ENCODE measurements at regions not wholly inside any gene's neighbourhood (a gene's known extent, or its start where the extent isn't known, plus 50 kb on each side); places are given as distances from the start of the nearest gene placed in this dataset.
"Not testable (repeated sequence)": the region's sequence is repeated elsewhere in the genome, so short reads cannot be mapped to it uniquely, and the experiment has no call there.

DNA sequence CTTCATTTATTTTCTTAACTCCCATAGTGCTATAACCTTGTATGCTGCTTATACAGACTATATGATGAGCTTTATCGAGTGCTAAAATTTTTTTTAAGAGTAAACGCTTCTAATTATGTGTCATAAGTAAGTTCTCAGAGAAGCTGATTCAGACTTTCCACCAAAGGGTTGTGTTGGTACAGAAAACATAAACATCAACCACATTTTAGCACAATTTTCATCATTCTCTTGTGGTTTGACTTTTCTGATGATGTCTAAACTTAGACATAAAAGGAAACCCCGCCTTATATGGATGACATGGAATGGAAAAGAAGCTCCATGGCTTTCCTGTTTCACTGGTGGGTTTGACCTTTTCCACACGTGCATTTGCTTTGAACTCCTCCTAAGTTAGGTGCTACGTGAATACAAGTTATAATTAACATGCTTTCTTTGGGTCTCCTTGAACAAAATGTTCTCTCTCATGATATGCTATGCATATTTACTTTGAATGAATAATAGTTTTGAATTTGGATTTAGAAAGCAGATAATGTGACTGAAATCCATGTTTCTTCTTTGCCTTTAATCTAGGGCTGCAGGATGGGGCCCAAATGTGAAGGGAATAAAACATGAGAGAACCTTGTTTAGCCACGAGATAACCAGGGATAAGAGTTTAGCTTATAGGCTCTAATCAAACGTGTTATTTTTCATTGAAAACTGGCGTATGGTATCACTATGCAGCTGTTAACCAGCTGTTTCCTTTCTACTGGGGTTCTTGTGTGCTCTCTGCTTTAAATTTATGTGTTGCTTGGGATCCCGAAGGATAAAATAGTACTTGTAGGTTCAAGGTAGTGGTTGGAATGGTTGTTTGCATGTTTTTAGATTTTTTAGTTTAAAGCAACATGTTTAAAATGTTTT lies 127.1 kb upstream of the AHI1 start (continued):
- TF ChIP-seq STAT1 (IDR thresholded peaks at IDR 0.05; ENCODE audit: unreplicated experiment) (no peak), NANOG (IDR thresholded peaks at IDR 0.05; ENCODE audit: borderline replicate concordance) (no peak), CREB1 (CRISPR knock-in tag; IDR thresholded peaks at IDR 0.05; ENCODE audit: low read depth) (no peak), POLR2AphosphoS5 (IDR thresholded peaks at IDR 0.05; ENCODE audit: low read depth) (no peak), EZH2 (IDR thresholded peaks at IDR 0.05; ENCODE audit: low read depth, unreplicated experiment) (no peak), ZNF114 (CRISPR knock-in tag; IDR thresholded peaks at IDR 0.05) (no peak)
- TF ChIP-seq, protein P1, sequence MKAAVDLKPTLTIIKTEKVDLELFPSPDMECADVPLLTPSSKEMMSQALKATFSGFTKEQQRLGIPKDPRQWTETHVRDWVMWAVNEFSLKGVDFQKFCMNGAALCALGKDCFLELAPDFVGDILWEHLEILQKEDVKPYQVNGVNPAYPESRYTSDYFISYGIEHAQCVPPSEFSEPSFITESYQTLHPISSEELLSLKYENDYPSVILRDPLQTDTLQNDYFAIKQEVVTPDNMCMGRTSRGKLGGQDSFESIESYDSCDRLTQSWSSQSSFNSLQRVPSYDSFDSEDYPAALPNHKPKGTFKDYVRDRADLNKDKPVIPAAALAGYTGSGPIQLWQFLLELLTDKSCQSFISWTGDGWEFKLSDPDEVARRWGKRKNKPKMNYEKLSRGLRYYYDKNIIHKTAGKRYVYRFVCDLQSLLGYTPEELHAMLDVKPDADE (IDR thresholded peaks at IDR 0.05) = no peak
- TF ChIP-seq, protein P2, sequence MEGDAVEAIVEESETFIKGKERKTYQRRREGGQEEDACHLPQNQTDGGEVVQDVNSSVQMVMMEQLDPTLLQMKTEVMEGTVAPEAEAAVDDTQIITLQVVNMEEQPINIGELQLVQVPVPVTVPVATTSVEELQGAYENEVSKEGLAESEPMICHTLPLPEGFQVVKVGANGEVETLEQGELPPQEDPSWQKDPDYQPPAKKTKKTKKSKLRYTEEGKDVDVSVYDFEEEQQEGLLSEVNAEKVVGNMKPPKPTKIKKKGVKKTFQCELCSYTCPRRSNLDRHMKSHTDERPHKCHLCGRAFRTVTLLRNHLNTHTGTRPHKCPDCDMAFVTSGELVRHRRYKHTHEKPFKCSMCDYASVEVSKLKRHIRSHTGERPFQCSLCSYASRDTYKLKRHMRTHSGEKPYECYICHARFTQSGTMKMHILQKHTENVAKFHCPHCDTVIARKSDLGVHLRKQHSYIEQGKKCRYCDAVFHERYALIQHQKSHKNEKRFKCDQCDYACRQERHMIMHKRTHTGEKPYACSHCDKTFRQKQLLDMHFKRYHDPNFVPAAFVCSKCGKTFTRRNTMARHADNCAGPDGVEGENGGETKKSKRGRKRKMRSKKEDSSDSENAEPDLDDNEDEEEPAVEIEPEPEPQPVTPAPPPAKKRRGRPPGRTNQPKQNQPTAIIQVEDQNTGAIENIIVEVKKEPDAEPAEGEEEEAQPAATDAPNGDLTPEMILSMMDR (conservative IDR thresholded peaks at IDR 0.05; ENCODE audit: low read depth in 2 of 2) = no peak

DNA sequence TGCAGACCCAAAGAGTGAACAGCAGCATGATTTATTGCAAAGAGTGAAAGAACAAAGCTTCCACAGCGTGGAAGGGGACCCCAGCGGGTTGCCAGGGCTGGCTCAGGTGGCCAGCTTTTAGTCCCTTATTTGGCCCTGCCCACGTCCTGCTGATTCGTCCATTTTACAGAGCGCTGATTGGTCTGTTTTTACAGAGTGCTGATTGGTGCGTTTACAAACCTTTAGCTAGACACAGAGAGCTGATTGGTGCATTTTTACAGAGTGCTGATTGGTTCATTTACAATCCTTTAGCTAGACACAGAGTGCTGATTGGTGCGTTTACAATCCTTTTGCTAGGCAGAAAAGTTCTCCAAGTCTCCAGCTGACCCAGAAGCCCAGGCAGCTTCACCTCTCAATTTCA lies 128.5 kb upstream of the AHI1 start:
- H3K27ac Mint-ChIP-seq; H3K27me3 ChIP-seq (ENCODE audit: insufficient read depth); H3K4me3 Mint-ChIP-seq; DNase-seq (ENCODE audit: low spot score); H3K9me2 ChIP-seq (ENCODE audit: insufficient read depth); ATAC-seq; H3K36me3 ChIP-seq (ENCODE audit: insufficient read depth); H3K79me2 ChIP-seq (replicated peaks; ENCODE audit: insufficient read depth); H3F3A ChIP-seq (replicated peaks; ENCODE audit: low read depth); H3K4me1 ChIP-seq (ENCODE audit: insufficient read depth); H3K4me1 Mint-ChIP-seq; H3K4me3 ChIP-seq; H4K20me1 ChIP-seq (replicated peaks; ENCODE audit: insufficient read depth); H3K27ac ChIP-seq (ENCODE audit: low read depth); H3K4me2 ChIP-seq; H3K27me3 Mint-ChIP-seq (ENCODE audit: insufficient read depth, low read depth, poor library complexity); H3K36me3 Mint-ChIP-seq (ENCODE audit: low read depth); H3K9me3 Mint-ChIP-seq; H2AFZ ChIP-seq: not testable (repeated sequence)

DNA sequence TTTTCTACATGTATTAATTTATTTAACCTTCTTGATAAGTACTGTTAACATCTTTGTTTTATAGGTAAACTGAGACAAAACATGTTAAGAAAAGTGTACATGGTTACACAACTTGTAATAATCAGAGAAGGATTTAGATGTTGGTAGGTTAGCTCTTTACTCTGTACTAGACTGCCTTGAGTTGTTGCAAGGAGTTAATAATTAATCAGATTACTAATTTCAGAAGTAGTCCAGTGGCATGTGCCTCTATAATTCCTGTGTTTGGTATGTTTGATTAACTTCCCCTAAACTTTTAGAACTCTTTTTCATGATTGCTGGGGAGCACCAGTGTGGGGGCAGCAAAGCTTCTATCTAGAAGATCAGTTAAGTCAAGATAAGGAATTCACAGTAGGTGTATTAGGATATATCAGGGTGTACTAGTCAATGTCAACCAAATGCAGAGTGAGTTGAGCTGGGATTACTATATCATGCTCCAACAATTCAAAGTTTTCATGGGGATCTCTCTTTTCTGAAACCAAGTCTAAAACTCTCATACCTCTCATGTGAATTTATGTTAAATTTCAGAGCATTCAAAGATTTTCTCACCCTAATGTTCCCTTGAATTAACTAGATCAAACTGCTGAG lies 129.7 kb upstream of the AHI1 start:
- no peaks in the 10 kb centered on the region for H3K36me3 Mint-ChIP-seq (ENCODE audit: low read depth)
- no peak for ATAC-seq
- H3K27me3 ChIP-seq (ENCODE audit: insufficient read depth) = no peaks in the 10 kb centered on the region
- H3K4me3 ChIP-seq = no peak overlapping the region
- no peaks in the 10 kb centered on the region for H3K79me2 ChIP-seq (replicated peaks; ENCODE audit: insufficient read depth)
- no peaks in the 10 kb centered on the region for H4K20me1 ChIP-seq (replicated peaks; ENCODE audit: insufficient read depth)
- no peak overlapping the region for H3K27ac ChIP-seq (ENCODE audit: low read depth)
- H3K4me3 Mint-ChIP-seq = no peak overlapping the region
- no peaks in the 10 kb centered on the region for H3K9me3 Mint-ChIP-seq
- no peak for DNase-seq (ENCODE audit: low spot score)
- H3K4me2 ChIP-seq = no peak overlapping the region
- no peak overlapping the region for H3K27ac Mint-ChIP-seq
- no peaks in the 10 kb centered on the region for H3F3A ChIP-seq (replicated peaks; ENCODE audit: low read depth)
- no peak overlapping the region for H2AFZ ChIP-seq
- H3K4me1 Mint-ChIP-seq = peaks cover 6% of the 10 kb centered on the region
- no peaks in the 10 kb centered on the region for H3K36me3 ChIP-seq (ENCODE audit: insufficient read depth)
- H3K27me3 Mint-ChIP-seq (ENCODE audit: insufficient read depth, low read depth, poor library complexity) = no peaks in the 10 kb centered on the region
- peaks cover 3% of the 10 kb centered on the region; the same call in 1 of the 2 replicates for H3K9me2 ChIP-seq (ENCODE audit: insufficient read depth)
- H3K4me1 ChIP-seq (ENCODE audit: insufficient read depth) = no peaks in the 10 kb centered on the region
- TF ChIP-seq POLR2AphosphoS5 (IDR thresholded peaks at IDR 0.05; ENCODE audit: low read depth) (no peak), ZNF114 (CRISPR knock-in tag; IDR thresholded peaks at IDR 0.05) (no peak), NANOG (IDR thresholded peaks at IDR 0.05; ENCODE audit: borderline replicate concordance) (no peak)
- TF ChIP-seq, protein P3, sequence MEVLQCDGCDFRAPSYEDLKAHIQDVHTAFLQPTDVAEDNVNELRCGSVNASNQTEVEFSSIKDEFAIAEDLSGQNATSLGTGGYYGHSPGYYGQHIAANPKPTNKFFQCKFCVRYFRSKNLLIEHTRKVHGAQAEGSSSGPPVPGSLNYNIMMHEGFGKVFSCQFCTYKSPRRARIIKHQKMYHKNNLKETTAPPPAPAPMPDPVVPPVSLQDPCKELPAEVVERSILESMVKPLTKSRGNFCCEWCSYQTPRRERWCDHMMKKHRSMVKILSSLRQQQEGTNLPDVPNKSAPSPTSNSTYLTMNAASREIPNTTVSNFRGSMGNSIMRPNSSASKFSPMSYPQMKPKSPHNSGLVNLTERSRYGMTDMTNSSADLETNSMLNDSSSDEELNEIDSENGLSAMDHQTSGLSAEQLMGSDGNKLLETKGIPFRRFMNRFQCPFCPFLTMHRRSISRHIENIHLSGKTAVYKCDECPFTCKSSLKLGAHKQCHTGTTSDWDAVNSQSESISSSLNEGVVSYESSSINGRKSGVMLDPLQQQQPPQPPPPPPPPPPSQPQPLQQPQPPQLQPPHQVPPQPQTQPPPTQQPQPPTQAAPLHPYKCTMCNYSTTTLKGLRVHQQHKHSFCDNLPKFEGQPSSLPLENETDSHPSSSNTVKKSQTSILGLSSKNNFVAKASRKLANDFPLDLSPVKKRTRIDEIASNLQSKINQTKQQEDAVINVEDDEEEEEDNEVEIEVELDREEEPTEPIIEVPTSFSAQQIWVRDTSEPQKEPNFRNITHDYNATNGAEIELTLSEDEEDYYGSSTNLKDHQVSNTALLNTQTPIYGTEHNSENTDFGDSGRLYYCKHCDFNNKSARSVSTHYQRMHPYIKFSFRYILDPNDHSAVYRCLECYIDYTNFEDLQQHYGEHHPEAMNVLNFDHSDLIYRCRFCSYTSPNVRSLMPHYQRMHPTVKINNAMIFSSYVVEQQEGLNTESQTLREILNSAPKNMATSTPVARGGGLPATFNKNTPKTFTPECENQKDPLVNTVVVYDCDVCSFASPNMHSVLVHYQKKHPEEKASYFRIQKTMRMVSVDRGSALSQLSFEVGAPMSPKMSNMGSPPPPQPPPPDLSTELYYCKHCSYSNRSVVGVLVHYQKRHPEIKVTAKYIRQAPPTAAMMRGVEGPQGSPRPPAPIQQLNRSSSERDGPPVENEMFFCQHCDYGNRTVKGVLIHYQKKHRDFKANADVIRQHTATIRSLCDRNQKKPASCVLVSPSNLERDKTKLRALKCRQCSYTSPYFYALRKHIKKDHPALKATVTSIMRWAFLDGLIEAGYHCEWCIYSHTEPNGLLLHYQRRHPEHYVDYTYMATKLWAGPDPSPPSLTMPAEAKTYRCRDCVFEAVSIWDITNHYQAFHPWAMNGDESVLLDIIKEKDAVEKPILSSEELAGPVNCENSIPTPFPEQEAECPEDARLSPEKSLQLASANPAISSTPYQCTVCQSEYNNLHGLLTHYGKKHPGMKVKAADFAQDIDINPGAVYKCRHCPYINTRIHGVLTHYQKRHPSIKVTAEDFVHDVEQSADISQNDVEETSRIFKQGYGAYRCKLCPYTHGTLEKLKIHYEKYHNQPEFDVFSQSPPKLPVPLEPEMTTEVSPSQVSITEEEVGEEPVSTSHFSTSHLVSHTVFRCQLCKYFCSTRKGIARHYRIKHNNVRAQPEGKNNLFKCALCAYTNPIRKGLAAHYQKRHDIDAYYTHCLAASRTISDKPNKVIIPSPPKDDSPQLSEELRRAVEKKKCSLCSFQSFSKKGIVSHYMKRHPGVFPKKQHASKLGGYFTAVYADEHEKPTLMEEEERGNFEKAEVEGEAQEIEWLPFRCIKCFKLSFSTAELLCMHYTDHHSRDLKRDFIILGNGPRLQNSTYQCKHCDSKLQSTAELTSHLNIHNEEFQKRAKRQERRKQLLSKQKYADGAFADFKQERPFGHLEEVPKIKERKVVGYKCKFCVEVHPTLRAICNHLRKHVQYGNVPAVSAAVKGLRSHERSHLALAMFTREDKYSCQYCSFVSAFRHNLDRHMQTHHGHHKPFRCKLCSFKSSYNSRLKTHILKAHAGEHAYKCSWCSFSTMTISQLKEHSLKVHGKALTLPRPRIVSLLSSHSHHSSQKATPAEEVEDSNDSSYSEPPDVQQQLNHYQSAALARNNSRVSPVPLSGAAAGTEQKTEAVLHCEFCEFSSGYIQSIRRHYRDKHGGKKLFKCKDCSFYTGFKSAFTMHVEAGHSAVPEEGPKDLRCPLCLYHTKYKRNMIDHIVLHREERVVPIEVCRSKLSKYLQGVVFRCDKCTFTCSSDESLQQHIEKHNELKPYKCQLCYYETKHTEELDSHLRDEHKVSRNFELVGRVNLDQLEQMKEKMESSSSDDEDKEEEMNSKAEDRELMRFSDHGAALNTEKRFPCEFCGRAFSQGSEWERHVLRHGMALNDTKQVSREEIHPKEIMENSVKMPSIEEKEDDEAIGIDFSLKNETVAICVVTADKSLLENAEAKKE (CRISPR knock-in tag; IDR thresholded peaks at IDR 0.05) = no peak

Measured in GM23338 (cell line).